Neural progenitor cell (in vitro differentiated cells): ENCODE measurements at regions not wholly inside any gene's neighbourhood (a gene's known extent, or its start where the extent isn't known, plus 50 kb on each side); places are given as distances from the start of the nearest gene placed in this dataset.

Source experiments
- CTCF ChIP-seq: fragments of 200-600 bp; sonication (generic); IDR thresholded peaks from 2 replicates; pipeline ENCODE4 v1.5.1; 2017; ENCODE audit warnings: antibody characterized with exemption, mild to moderate bottlenecking
- EZH2 ChIP-seq: fragments of 200-600 bp; sonication (generic); IDR thresholded peaks from 2 replicates; pipeline ENCODE4 v1.6.1; 2017; ENCODE audit warnings: antibody characterized with exemption, mild to moderate bottlenecking, moderate library complexity

GRCh38 chr5:3715062-3715461 is 119.4 kb downstream of the IRX1 start:
- TF ChIP-seq CTCF = no peak
- TF ChIP-seq EZH2 = no peak
